Chondrocyte (in vitro differentiated cells): ENCODE measurements at regions not wholly inside any gene's neighbourhood (a gene's known extent, or its start where the extent isn't known, plus 50 kb on each side); places are given as distances from the start of the nearest gene placed in this dataset.

Experiments
- DNase-seq: peaks from one replicate; pipeline ENCODE4 v3.0.0; 2021; ENCODE audit warnings: mixed read lengths, low spot score
- H3K27ac Mint-ChIP-seq: one replicate; pipeline ENCODE4 v1.8.0; 2021; ENCODE audit warnings: mild to moderate bottlenecking, moderate library complexity, mixed read lengths; ENCODE audit not compliant: unreplicated experiment
- H3K27me3 Mint-ChIP-seq: 2 replicates; pipeline ENCODE4 v1.8.0; 2021; ENCODE audit warnings: low read depth, mixed read lengths
- H3K36me3 Mint-ChIP-seq: 2 replicates; pipeline ENCODE4 v1.8.0; 2021; ENCODE audit warnings: low read depth, mixed read lengths
- H3K4me1 Mint-ChIP-seq: 2 replicates; pipeline ENCODE4 v1.8.0; 2021; ENCODE audit warnings: low read depth, mild to moderate bottlenecking, mixed read lengths
- H3K4me3 Mint-ChIP-seq: one replicate; pipeline ENCODE4 v1.8.0; 2021; ENCODE audit warnings: mild to moderate bottlenecking, moderate library complexity, mixed read lengths; ENCODE audit not compliant: unreplicated experiment
- H3K9me3 Mint-ChIP-seq: 2 replicates; pipeline ENCODE4 v1.8.0; 2021; ENCODE audit warnings: low read depth, mixed read lengths
- TF ChIP-seq, protein P1 (sequence below): fragments of 200-600 bp; sonication (generic); IDR thresholded peaks from 2 replicates; pipeline ENCODE4 v1.5.0; 2021; ENCODE audit warnings: antibody characterized with exemption, mild to moderate bottlenecking, moderate library complexity

DNA sequence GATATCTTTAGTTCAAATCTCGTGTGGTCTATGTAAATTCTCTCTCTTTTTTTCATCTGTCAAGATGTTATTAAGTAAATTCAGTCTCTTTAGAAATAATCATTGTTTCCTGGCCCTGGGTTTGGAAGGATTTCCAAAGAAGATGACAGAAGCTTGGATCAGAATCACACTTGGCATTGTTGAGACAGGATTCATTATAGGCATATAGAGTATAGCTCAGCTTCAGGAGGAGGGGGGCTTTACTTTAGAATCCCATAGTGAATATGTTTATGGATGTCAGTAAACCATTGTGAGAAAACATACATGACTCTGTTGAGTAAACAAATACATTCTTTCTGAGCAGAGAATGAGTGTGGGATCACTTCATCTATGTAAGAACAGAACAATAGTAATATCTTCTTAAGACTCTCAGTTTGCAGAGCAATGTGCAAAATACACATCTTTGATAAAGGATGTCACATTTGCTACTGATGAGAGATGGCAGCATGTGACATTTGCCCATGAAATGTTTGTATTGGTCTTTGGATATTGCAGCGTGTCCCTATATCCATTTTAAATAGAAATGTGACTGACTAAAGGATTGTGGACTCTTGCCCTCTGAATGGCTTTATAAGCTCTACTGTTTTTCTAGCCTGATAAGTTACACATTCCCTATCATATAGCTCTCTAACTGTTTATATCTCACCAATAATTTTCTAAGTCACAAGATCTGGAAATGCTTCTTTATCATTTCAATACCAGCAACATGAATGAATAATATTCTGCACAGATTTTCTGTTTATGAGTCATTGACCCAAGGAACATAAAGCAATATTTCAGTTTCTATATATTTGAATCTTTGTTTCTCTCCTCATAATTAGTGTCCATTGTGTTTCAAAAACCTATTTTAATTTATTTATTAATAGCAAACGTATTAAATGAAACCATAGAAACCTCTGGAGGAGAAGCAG lies 95.6 kb upstream of the THRB start:
- DNase-seq = no peak
- Mint-ChIP-seq H3K27ac (no peak overlapping the region), H3K4me1 (peaks cover 17% of the 10 kb centered on the region), H3K27me3 (peaks cover 12% of the 10 kb centered on the region), H3K36me3 (no peaks in the 10 kb centered on the region), H3K4me3 (no peak overlapping the region), H3K9me3 (no peaks in the 10 kb centered on the region)
- TF ChIP-seq, protein P1, sequence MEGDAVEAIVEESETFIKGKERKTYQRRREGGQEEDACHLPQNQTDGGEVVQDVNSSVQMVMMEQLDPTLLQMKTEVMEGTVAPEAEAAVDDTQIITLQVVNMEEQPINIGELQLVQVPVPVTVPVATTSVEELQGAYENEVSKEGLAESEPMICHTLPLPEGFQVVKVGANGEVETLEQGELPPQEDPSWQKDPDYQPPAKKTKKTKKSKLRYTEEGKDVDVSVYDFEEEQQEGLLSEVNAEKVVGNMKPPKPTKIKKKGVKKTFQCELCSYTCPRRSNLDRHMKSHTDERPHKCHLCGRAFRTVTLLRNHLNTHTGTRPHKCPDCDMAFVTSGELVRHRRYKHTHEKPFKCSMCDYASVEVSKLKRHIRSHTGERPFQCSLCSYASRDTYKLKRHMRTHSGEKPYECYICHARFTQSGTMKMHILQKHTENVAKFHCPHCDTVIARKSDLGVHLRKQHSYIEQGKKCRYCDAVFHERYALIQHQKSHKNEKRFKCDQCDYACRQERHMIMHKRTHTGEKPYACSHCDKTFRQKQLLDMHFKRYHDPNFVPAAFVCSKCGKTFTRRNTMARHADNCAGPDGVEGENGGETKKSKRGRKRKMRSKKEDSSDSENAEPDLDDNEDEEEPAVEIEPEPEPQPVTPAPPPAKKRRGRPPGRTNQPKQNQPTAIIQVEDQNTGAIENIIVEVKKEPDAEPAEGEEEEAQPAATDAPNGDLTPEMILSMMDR = no peak

DNA sequence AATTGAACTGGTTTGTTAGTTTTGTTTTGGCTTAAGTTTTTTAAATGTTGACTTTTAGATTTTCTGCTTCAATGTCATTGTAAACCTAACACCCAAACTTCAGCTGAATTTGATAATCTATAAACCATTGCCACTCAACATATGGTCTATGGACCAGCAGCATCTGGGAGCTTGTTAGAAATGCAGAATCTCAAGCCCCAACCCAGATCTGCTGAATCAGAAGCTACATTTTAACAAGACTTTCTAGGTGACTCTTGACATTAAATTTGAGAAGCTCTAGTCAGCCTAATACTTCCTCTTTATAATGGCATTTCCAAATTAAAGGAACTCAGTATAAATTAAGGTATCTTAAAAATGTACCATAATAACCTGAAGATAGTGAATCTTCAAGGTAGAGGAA lies 96.5 kb upstream of the THRB start:
- Mint-ChIP-seq H3K9me3 (no peaks in the 10 kb centered on the region), H3K27me3 (peaks cover 6% of the 10 kb centered on the region), H3K36me3 (no peaks in the 10 kb centered on the region), H3K4me3 (no peak overlapping the region), H3K4me1 (peaks cover 17% of the 10 kb centered on the region), H3K27ac (no peak overlapping the region)
- no peak for DNase-seq
- TF ChIP-seq, protein P1 = no peak

DNA sequence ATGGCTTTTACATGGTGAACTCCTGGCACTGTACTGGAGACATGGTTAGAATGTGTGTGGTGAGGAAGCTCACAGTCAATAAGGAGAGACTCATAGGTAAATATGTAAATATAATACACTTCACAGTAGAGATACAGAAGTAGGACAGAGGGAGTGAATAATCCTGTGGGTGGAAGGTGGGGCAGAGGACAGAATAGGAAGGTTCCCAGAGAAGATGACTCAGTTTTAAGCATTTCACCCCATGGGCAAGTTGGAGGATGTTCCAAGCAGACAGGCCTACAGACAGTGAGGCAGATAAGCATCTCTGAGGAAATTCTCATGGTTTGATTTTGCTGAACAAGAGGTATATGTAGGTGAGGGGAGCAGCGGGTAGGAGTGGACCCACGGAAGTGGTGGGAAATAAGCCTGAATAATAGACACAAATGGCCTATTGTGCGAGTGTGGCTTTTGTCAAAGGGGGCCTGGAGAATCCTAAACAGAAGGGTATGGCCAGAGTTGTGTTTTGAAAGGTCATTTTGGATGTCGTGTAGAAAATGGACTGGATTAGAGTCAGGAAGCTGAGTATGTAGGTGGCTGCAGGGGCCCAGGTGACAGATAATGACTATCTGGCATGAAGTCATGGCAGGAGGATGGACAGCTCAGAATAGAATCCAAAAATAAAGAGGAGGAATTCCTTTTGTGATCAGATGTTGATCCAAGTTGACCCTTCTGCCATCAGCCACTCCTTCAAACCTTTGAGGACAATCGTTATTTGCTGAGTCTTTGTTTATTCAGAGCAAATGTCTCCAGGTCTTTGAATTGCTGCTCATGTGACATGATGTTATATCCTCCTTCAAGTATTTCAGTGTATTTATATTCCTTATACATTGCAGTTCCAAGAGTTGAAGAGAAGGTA lies 97.3 kb upstream of the THRB start:
- Mint-ChIP-seq H3K27ac (no peak overlapping the region), H3K4me1 (peaks cover 17% of the 10 kb centered on the region), H3K9me3 (no peaks in the 10 kb centered on the region), H3K36me3 (no peaks in the 10 kb centered on the region), H3K4me3 (no peak overlapping the region), H3K27me3 (peaks cover 2% of the 10 kb centered on the region)
- TF ChIP-seq, protein P1 = no peak
- DNase-seq = no peak

DNA sequence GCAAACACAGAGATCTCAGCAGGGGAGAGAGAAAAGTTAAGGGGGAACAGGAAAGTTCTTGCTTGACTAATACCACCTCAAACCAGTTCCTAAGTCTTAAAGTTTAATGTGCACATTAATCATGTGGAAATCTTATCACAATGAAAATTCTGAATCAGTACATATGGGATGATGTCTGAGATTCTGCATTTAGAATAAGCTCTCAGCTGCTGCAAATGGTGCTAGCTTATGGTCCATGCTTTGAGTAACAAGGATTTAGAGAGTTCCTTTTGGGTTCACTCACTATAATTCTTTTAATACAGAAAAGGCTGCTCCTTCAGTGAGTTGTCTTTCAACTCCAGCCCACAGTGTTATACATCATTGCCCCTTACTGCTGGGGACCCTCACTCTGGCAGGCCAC lies 99.5 kb upstream of the THRB start:
- Mint-ChIP-seq H3K4me3 (no peak overlapping the region), H3K27ac (no peak overlapping the region), H3K9me3 (no peaks in the 10 kb centered on the region), H3K36me3 (no peaks in the 10 kb centered on the region), H3K4me1 (peaks cover 14% of the 10 kb centered on the region), H3K27me3 (no peaks in the 10 kb centered on the region)
- no peak for DNase-seq
- TF ChIP-seq, protein P1 = no peak

DNA sequence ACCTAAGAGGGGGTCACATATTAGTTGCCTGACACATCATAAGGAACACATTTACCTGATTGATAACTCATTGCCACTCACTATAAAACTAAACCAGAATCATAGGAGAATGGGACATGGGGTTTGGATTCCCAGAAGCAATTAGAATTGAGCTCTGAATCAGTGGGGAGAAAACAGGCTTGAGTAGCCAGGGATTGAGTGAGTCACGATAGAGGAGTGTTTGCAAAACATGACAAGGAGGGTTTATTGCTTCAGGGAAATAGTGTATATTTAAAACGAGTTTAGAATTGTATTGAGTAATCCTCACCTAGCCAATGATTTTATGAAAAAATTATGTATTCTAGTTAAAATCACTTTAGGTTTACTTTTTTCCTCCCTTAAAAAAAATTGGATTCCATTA lies 101.1 kb upstream of the THRB start:
- Mint-ChIP-seq H3K4me3 (no peak overlapping the region), H3K9me3 (no peaks in the 10 kb centered on the region), H3K36me3 (no peaks in the 10 kb centered on the region), H3K27me3 (no peaks in the 10 kb centered on the region), H3K4me1 (peaks cover 6% of the 10 kb centered on the region), H3K27ac (no peak overlapping the region)
- TF ChIP-seq, protein P1 = no peak
- no peak for DNase-seq
